IMR-90 (cell line): ENCODE measurements at regions not wholly inside any gene's neighbourhood (a gene's known extent, or its start where the extent isn't known, plus 50 kb on each side); places are given as distances from the start of the nearest gene placed in this dataset.

Source experiments
- ATAC-seq: fragments of 200-7000 bp; cut with Tn5 transposase; 2 replicates; pipeline ENCODE4 v1.9.1; 2020; ENCODE audit warnings: low read depth, mild to moderate bottlenecking, moderate library complexity
- BruUV-seq: library from RNA; stranded (reverse); fragments of 400-500 nt; replicated peaks from 2 replicates; lab custom pipeline; 2021; lab: Mats Ljungman, UMichigan
- CTCF ChIA-PET: fragments of 300-600 bp; formaldehyde crosslinking; extraction: SDS; loops from one replicate; lab custom pipeline; 2021; ENCODE audit warnings: antibody characterized with exemption; lab: Yijun Ruan, JAX
- POLR2A ChIA-PET: fragments of 300-600 bp; sonication (Branson Sonifier 250); formaldehyde crosslinking; loops from one replicate; lab custom pipeline; 2022; ENCODE audit warnings: antibody characterized with exemption; ENCODE audit not compliant: unreplicated experiment; lab: Charles Lee
- DNase-seq: peaks from one replicate; pipeline ENCODE4 v3.0.0; 2013
- H2AFZ ChIP-seq: replicated peaks from 2 replicates; pipeline ENCODE3; 2013; ENCODE audit warnings: low read length, mild to moderate bottlenecking; ENCODE audit not compliant: poor library complexity
- H2AK5ac ChIP-seq: 2 replicates; pipeline ENCODE4 v1.6.1; 2013; ENCODE audit warnings: low read depth, low read length, inconsistent platforms
- H2AK9ac ChIP-seq: replicated peaks from 2 replicates; pipeline ENCODE3; 2013; ENCODE audit warnings: mild to moderate bottlenecking, low read depth, low read length, moderate library complexity; ENCODE audit not compliant: poor library complexity
- H2BK120ac ChIP-seq: 2 replicates; pipeline ENCODE4 v1.6.1; 2013; ENCODE audit warnings: low read depth, low read length, inconsistent platforms
- H2BK15ac ChIP-seq: 3 replicates; pipeline ENCODE4 v1.6.1; 2013; ENCODE audit warnings: low read depth, low read length, inconsistent platforms
- H2BK20ac ChIP-seq: 2 replicates; pipeline ENCODE4 v1.6.1; 2013; ENCODE audit warnings: low read depth, mild to moderate bottlenecking, inconsistent platforms, low read length, moderate library complexity
- H2BK5ac ChIP-seq: 2 replicates; pipeline ENCODE4 v1.6.1; 2013; ENCODE audit warnings: mild to moderate bottlenecking, low read depth, low read length, inconsistent platforms; ENCODE audit not compliant: poor library complexity, severe bottlenecking
- H3K14ac ChIP-seq: replicated peaks from 2 replicates; pipeline ENCODE4 v1.6.1; 2013; ENCODE audit warnings: low read depth, low read length, inconsistent platforms
- H3K18ac ChIP-seq: 2 replicates; pipeline ENCODE4 v1.6.1; 2013; ENCODE audit warnings: low read depth, low read length, control low read depth
- H3K23ac ChIP-seq: 2 replicates; pipeline ENCODE4 v1.6.1; 2013; ENCODE audit warnings: low read depth, low read length, inconsistent platforms
- H3K27ac ChIP-seq: 2 replicates; pipeline ENCODE4 v1.5.1; 2013; ENCODE audit warnings: mild to moderate bottlenecking, control low read depth, low read length; ENCODE audit not compliant: insufficient read depth
- H3K27me3 ChIP-seq: 2 replicates; pipeline ENCODE4 v1.6.1; 2013; ENCODE audit warnings: low read length; ENCODE audit not compliant: control insufficient read depth, insufficient read depth
- H3K36me3 ChIP-seq: 2 replicates; pipeline ENCODE4 v1.6.1; 2013; ENCODE audit warnings: low read length, mixed read lengths; ENCODE audit not compliant: control insufficient read depth, insufficient read depth
- H3K4ac ChIP-seq: 2 replicates; pipeline ENCODE4 v1.6.1; 2013; ENCODE audit warnings: low read depth, low read length, inconsistent platforms
- H3K4me1 ChIP-seq: 2 replicates; pipeline ENCODE4 v1.6.1; 2013; ENCODE audit warnings: low read length, mixed read lengths; ENCODE audit not compliant: control insufficient read depth, insufficient read depth
- H3K4me2 ChIP-seq: 2 replicates; pipeline ENCODE4 v1.6.1; 2013; ENCODE audit warnings: low read depth, mild to moderate bottlenecking, control low read depth, low read length, moderate library complexity
- H3K4me3 ChIP-seq: 2 replicates; pipeline ENCODE4 v1.5.1; 2013; ENCODE audit warnings: low read depth, mild to moderate bottlenecking, control low read depth, low read length, moderate library complexity; ENCODE audit not compliant: insufficient read depth
- H3K56ac ChIP-seq: 2 replicates; pipeline ENCODE4 v1.6.1; 2013; ENCODE audit warnings: low read length, inconsistent platforms; ENCODE audit not compliant: insufficient read depth; ENCODE audit errors: extremely low read depth
- H3K79me1 ChIP-seq, 2 experiments: 2 replicates each; pipeline ENCODE4 v1.6.1; 2013; ENCODE audit warnings: low read length in 2 of 2, inconsistent platforms in 1 of 2, low read depth in 1 of 2
- H3K9ac ChIP-seq: 2 replicates; pipeline ENCODE4 v1.6.1; 2013; ENCODE audit warnings: low read depth, low read length, control low read depth
- H3K9me1 ChIP-seq: 2 replicates; pipeline ENCODE4 v1.6.1; 2013; ENCODE audit warnings: low read length, inconsistent platforms; ENCODE audit not compliant: insufficient read depth
- H3K9me3 ChIP-seq: 2 replicates; pipeline ENCODE4 v1.6.1; 2013; ENCODE audit warnings: low read length; ENCODE audit not compliant: control insufficient read depth, insufficient read depth
- H4K20me1 ChIP-seq: 2 replicates; pipeline ENCODE4 v1.6.1; 2013; ENCODE audit warnings: low read length, inconsistent platforms; ENCODE audit not compliant: insufficient read depth
- H4K5ac ChIP-seq: 2 replicates; pipeline ENCODE4 v1.6.1; 2013; ENCODE audit warnings: mild to moderate bottlenecking, low read depth, low read length, control low read depth
- H4K8ac ChIP-seq, 2 experiments: 2 replicates each; pipeline ENCODE4 v1.6.1; 2013; ENCODE audit warnings: low read depth in 2 of 2, low read length in 2 of 2, control low read depth in 1 of 2, inconsistent platforms in 1 of 2
- H4K91ac ChIP-seq: 2 replicates; pipeline ENCODE4 v1.6.1; 2013; ENCODE audit warnings: low read depth, low read length, inconsistent platforms; ENCODE audit not compliant: insufficient read depth
- BHLHE40 ChIP-seq: fragments of 150-350 bp; IDR thresholded peaks from 2 replicates; pipeline ENCODE4 v1.6.1; 2016; ENCODE audit warnings: mild to moderate bottlenecking, low read depth, low read length
- CEBPB ChIP-seq: IDR thresholded peaks from 2 replicates; pipeline ENCODE4 v1.6.1; 2012; ENCODE audit warnings: low read depth, low read length, improper control_type of control experiment
- CHD1 ChIP-seq: IDR thresholded peaks from 2 replicates; pipeline ENCODE4 v1.6.1; 2012; ENCODE audit warnings: low read depth, low read length, improper control_type of control experiment
- CTCF ChIP-seq: conservative IDR thresholded peaks from 2 replicates; pipeline ENCODE4 v1.5.1; 2012; ENCODE audit warnings: mild to moderate bottlenecking, low read depth, low read length, improper control_type of control experiment
- ELK1 ChIP-seq: fragments of 150-350 bp; IDR thresholded peaks from 2 replicates; pipeline ENCODE4 v1.6.1; 2016; ENCODE audit warnings: low read depth, mild to moderate bottlenecking, low read length, moderate library complexity, borderline replicate concordance
- FOS ChIP-seq: fragments of 150-350 bp; IDR thresholded peaks from 2 replicates; pipeline ENCODE4 v1.6.1; 2016; ENCODE audit warnings: low read depth, low read length
- MAFK ChIP-seq: IDR thresholded peaks from 2 replicates; pipeline ENCODE4 v1.6.1; 2012; ENCODE audit warnings: low read depth, low read length, improper control_type of control experiment
- MAZ ChIP-seq: IDR thresholded peaks from 2 replicates; pipeline ENCODE4 v1.6.1; 2012; ENCODE audit warnings: low read depth, mild to moderate bottlenecking, low read length, improper control_type of control experiment, moderate library complexity, borderline replicate concordance
- MXI1 ChIP-seq: IDR thresholded peaks from 2 replicates; pipeline ENCODE4 v1.6.1; 2012; ENCODE audit warnings: low read depth, mild to moderate bottlenecking, low read length, moderate library complexity, borderline replicate concordance
- NFE2L2 ChIP-seq: fragments of 150-350 bp; IDR thresholded peaks from 2 replicates; pipeline ENCODE4 v1.6.1; 2016; ENCODE audit warnings: low read depth, mild to moderate bottlenecking, low read length
- POLR2A ChIP-seq: IDR thresholded peaks from 2 replicates; pipeline ENCODE4 v1.6.1; 2012; ENCODE audit warnings: mild to moderate bottlenecking, low read depth, low read length
- RAD21 ChIP-seq: IDR thresholded peaks from 2 replicates; pipeline ENCODE4 v1.6.1; 2012; ENCODE audit warnings: low read length, improper control_type of control experiment
- RCOR1 ChIP-seq: IDR thresholded peaks from 2 replicates; pipeline ENCODE4 v1.6.1; 2012; ENCODE audit warnings: mild to moderate bottlenecking, low read length, improper control_type of control experiment; ENCODE audit not compliant: insufficient replicate concordance
- RFX5 ChIP-seq: IDR thresholded peaks from 2 replicates; pipeline ENCODE4 v1.8.0; 2012; ENCODE audit warnings: low read depth, mild to moderate bottlenecking, low read length, moderate library complexity
- SMC3 ChIP-seq: fragments of 150-350 bp; IDR thresholded peaks from 2 replicates; pipeline ENCODE4 v1.6.1; 2016; ENCODE audit warnings: low read depth, mild to moderate bottlenecking, antibody characterized with exemption, low read length, moderate library complexity
- USF2 ChIP-seq: fragments of 150-350 bp; IDR thresholded peaks from 2 replicates; pipeline ENCODE4 v1.6.1; 2017; ENCODE audit warnings: mild to moderate bottlenecking, antibody characterized with exemption, low read length, low read depth
- WGBS, 2 experiments: methylation state at CpG; one replicate each; pipeline versions ENCODE4 v1.1.5 to v1.1.7; 2013; ENCODE audit warnings: missing lambda C conversion rate in 2 of 2; ENCODE audit not compliant: insufficient read length in 1 of 2; ENCODE audit errors: extremely low coverage in 2 of 2; 5-methylcytosine and 5-hydroxymethylcytosine counted together
- dilution Hi-C: fragments of 300-500 bp; cut with HindIII; formaldehyde crosslinking; loops from one replicate; pipeline ENCODE4 v1.14.3; 2018; ENCODE audit warnings: low sequenced_read_pairs; ENCODE audit not compliant: unreplicated experiment
- in situ Hi-C: fragments of 300-500 bp; cut with MboI; formaldehyde crosslinking; loops from 3 replicates; pipeline ENCODE4 v1.14.3; 2019; ENCODE audit warnings: low sequenced_read_pairs, inconsistent platforms, mixed read lengths
- intact Hi-C: fragments of 100-400 bp; cut with micrococcal nuclease; formaldehyde crosslinking; loops from 2 replicates; pipeline ENCODE4 v1.10.0; 2022

- Histone ChIP-seq H4K20me1 (no peaks in the 10 kb centered on the region), H3K9me1 (no peaks in the 10 kb centered on the region), H3K14ac (no peak overlapping the region), H3K27ac (no peak overlapping the region), H2AFZ (no peak overlapping the region), H4K8ac (no peak overlapping the region), H3K36me3 (no peaks in the 10 kb centered on the region), H3K18ac (no peak overlapping the region), H3K9ac (no peak overlapping the region), H3K9me3 (0 out of 2 replicates have a peak, but pooled peaks cover 2% of the 10 kb centered on the region), H4K5ac (no peak overlapping the region), H3K56ac (no peak overlapping the region), H2BK15ac (no peak overlapping the region), H2BK120ac (no peak overlapping the region), H3K4me3 (no peak overlapping the region), H2BK20ac (no peak overlapping the region), H3K4me2 (no peak overlapping the region), H3K79me1 (no peaks in the 10 kb centered on the region), H3K4ac (no peak overlapping the region), H3K4me1 (no peaks in the 10 kb centered on the region), H3K27me3 (no peaks in the 10 kb centered on the region), H2BK5ac (no peak overlapping the region), H3K23ac (no peak overlapping the region), H4K91ac (no peak overlapping the region), H2AK5ac (no peak overlapping the region), H2AK9ac (no peak overlapping the region)
- POLR2A ChIA-PET, result no interaction called here
- BruUV-seq, result no TSS peak
- dilution Hi-C loops (no loop called here), in situ Hi-C loops (no loop called here), intact Hi-C loops (no loop called here)
- TF ChIP-seq MAZ, result no peak
- TF ChIP-seq CEBPB, result no peak
- TF ChIP-seq BHLHE40, result no peak
- no peak for TF ChIP-seq SMC3
- no peak for TF ChIP-seq NFE2L2
- no peak for TF ChIP-seq FOS
- TF ChIP-seq RFX5, result no peak
- TF ChIP-seq CHD1, result no peak
- TF ChIP-seq RAD21, result no peak
- TF ChIP-seq RCOR1, result no peak
- no peak for TF ChIP-seq USF2
- TF ChIP-seq CTCF, result no peak
- TF ChIP-seq POLR2A, result no peak
- no peak for TF ChIP-seq ELK1
- no peak for TF ChIP-seq MXI1
- TF ChIP-seq MAFK, result no peak
- DNase-seq, result no peak
- CTCF ChIA-PET, result no interaction called here
- no peak for ATAC-seq
- WGBS, 2 experiments, result no CpG with 5 or more reads among the region's 3 CpGs
Observed at GRCh38 chr16:60491273-60491672, 1545.0 kb downstream of the CDH8 start.
